ENCODE measurements at regions not wholly inside any gene's neighbourhood (a gene's known extent, or its start where the extent isn't known, plus 50 kb on each side); places are given as distances from the start of the nearest gene placed in this dataset.

GRCh38 chr18:52046842-52047241 is 293.2 kb upstream of the DCC start:
- FAIRE-seq (peak; percentile 98), DNase-seq (ENCODE audit: insufficient read length, low spot score) (peak; percentile 17)

DNA sequence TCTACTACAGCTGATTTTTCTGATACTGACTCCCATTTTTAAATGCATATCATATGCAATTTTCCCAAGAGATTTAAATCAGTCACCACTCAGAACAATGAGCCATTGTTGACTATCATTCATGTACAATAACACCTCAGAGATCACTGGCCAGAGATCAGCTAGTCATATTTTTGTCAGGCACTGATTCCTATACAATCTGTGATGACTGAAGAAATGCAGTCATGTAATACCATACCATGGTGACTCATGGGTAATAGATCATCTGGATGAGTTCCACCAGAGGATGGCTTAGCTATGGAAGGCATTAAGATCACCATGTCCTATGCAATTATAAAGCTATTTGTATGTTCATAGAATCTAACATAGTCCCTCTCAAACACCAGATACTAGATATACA is 285.7 kb upstream of the DCC start:
- FAIRE-seq, result no peak
- no peak for DNase-seq (ENCODE audit: insufficient read length, low spot score)
- TF ChIP-seq, protein P1, sequence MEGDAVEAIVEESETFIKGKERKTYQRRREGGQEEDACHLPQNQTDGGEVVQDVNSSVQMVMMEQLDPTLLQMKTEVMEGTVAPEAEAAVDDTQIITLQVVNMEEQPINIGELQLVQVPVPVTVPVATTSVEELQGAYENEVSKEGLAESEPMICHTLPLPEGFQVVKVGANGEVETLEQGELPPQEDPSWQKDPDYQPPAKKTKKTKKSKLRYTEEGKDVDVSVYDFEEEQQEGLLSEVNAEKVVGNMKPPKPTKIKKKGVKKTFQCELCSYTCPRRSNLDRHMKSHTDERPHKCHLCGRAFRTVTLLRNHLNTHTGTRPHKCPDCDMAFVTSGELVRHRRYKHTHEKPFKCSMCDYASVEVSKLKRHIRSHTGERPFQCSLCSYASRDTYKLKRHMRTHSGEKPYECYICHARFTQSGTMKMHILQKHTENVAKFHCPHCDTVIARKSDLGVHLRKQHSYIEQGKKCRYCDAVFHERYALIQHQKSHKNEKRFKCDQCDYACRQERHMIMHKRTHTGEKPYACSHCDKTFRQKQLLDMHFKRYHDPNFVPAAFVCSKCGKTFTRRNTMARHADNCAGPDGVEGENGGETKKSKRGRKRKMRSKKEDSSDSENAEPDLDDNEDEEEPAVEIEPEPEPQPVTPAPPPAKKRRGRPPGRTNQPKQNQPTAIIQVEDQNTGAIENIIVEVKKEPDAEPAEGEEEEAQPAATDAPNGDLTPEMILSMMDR (IDR thresholded peaks at IDR 0.05; ENCODE audit: insufficient read depth, missing control alignments), result no peak

More at GRCh38 chr18:52046842-52047241, 293.2 kb upstream of the DCC start:
- TF ChIP-seq, protein P1 (IDR thresholded peaks at IDR 0.05; ENCODE audit: insufficient read depth, missing control alignments), result no peak

DNA sequence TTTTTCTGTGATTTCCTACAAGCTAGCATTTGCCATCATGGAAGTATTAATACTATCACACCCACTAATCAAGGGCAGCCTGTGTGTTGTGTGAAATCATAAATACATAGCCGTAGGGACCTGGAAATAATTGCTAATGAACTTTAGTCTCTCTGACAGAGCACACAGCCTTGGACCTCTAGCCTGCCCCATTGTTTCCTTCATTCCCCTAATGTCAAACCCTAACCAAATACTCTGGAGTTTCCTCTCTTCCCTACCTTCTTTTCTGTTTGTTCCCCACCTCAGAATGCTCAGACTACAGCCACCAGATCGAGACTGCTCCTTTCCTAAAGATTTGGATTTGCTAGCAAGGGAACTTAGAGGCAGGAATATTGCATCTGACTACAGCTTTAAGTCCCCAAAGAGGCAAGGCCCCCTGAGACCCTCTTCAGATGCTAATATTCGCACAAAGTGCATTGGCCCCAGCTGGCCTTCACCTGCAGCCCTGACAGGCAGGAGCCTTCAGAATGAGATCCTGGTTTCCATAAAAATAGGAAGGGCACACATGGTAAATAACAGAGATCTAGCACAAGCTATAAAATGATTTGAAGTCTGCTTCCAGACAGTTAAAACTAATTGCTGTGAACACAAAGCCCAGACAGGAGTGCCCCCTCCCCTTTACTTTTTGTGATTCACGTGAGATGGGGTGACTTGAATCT is 279.2 kb upstream of the DCC start:
- DNase-seq (ENCODE audit: insufficient read length, low spot score) (no peak), FAIRE-seq (peak; percentile 53)
- TF ChIP-seq, protein P1 (IDR thresholded peaks at IDR 0.05; ENCODE audit: insufficient read depth, missing control alignments), result no peak

GRCh38 chr18:52063923-52064322 is 276.1 kb upstream of the DCC start:
- FAIRE-seq, result no peak
- TF ChIP-seq, protein P1 (IDR thresholded peaks at IDR 0.05; ENCODE audit: insufficient read depth, missing control alignments), result no peak
- no peak for DNase-seq (ENCODE audit: insufficient read length, low spot score)

DNA sequence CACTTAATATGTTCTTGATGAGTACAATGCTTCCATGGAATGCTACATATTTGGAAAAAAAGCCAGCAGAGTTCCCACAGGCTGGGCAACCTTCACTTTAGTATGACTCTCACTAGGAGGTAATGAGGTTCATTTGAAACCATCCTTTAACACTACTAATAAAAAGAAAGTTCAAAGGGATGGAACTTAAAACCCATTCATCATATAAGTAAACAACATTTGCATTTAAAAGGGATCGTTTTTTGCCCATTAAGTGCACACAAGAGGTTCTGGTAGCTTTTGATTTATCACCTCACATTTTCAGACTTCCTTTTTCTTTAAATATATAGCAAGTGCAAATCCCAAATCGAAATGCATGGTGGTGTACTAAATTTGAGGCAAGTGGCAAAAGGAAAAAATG is 270.8 kb upstream of the DCC start:
- DNase-seq (ENCODE audit: insufficient read length, low spot score) (no peak), FAIRE-seq (no peak)

GRCh38 chr18:52070291-52070756 is 269.7 kb upstream of the DCC start:
- DNase-seq (ENCODE audit: insufficient read length, low spot score), result no peak
- no peak for FAIRE-seq

More for the DNA sequence above, 270.8 kb upstream of the DCC start:
- TF ChIP-seq, protein P1 (IDR thresholded peaks at IDR 0.05; ENCODE audit: insufficient read depth, missing control alignments), result no peak

More at GRCh38 chr18:52070291-52070756, 269.7 kb upstream of the DCC start:
- TF ChIP-seq, protein P1 (IDR thresholded peaks at IDR 0.05; ENCODE audit: insufficient read depth, missing control alignments), result no peak

All from D721Med (cell line).